ENCODE measurements at regions not wholly inside any gene's neighbourhood (a gene's known extent, or its start where the extent isn't known, plus 50 kb on each side); places are given as distances from the start of the nearest gene placed in this dataset.
"Not testable (repeated sequence)": the region's sequence is repeated elsewhere in the genome, so short reads cannot be mapped to it uniquely, and the experiment has no call there.

DNA sequence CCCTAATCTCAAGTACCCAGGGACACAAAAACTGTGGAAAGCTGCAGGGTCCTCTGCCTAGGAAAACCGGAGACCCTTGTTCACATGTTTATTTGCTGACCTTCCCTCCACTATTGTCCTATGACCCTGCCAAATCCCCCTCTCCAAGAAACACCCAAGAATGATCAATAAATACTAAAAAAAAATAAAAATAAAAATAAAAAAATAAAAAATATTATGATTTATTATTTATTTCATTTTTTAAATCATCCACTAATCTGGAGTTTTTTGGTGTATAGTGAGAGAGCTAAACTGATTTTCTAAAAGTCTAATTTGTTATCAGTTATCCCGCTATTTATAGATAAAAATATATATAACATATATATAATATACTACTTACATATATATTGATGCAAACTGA is 360.6 kb downstream of the ZBBX start:
- DNase-seq; H3K4me1 Mint-ChIP-seq (ENCODE audit: low read depth); H3K9me3 Mint-ChIP-seq; H3K27ac Mint-ChIP-seq; H3K4me3 Mint-ChIP-seq; H3K27me3 Mint-ChIP-seq (ENCODE audit: low read depth); ATAC-seq (replicated peaks in 1 of 2); H3K36me3 Mint-ChIP-seq (ENCODE audit: insufficient read depth in 2 of 2): not testable (repeated sequence)

DNA sequence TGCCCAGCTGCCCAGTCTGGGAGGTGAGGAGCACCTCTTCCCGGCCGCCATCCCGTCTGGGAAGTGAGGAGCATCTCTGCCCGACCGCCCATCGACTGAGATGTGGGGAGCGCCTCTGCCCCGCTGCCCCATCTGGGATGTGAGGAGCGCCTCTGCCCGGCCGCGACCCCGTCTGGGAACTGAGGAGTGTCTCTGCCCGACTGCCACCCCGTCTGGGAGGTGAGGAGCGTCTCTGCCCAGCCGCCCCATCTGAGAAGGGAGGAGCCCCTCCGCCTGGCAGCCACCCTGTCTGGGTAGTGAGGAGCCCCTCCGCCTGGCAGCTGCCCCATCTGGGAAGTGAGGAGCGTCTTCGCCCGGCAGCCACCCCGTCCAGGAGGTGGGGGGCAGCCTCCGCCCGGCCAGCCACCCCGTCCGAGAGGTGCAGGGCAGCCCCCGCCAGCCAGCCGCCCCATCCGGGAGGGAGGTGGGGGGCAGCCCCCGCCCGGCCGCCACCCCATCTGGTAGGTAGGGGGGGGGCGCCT is 361.4 kb downstream of the ZBBX start:
- not testable (repeated sequence) for H3K36me3 Mint-ChIP-seq (ENCODE audit: insufficient read depth in 2 of 2); H3K27me3 Mint-ChIP-seq (ENCODE audit: low read depth); H3K4me1 Mint-ChIP-seq (ENCODE audit: low read depth); H3K27ac Mint-ChIP-seq; ATAC-seq (replicated peaks in 1 of 2); H3K4me3 Mint-ChIP-seq; DNase-seq; H3K9me3 Mint-ChIP-seq

DNA sequence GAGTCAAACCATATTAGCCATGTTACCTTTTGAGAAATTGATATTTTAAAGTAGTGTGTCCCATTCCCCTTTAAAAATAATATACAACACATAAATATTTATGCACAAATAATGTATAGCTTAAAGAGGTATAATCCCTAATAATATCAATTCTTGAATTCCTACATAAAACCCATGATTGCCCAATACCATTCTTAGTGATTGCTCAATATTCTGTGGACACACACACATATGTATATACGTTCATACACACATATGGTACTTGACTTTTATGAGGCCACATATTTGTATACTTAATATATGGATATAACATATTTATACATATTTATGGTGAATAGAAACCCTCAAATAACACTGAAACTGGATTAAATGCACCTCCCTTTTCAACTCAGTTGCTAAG is 367.4 kb downstream of the ZBBX start:
- DNase-seq (no peak), ATAC-seq (replicated peaks in 1 of 2) (no peak)
- Mint-ChIP-seq H3K9me3 (peaks cover 8 to 9% of the 10 kb centered on the region in 2 donors), H3K4me3 (no peak overlapping the region), H3K27me3 (ENCODE audit: low read depth) (no peaks in the 10 kb centered on the region), H3K36me3 (ENCODE audit: insufficient read depth in 2 of 2) (no peaks in the 10 kb centered on the region), H3K27ac (no peak overlapping the region), H3K4me1 (ENCODE audit: low read depth) (no peaks in the 10 kb centered on the region)

DNA sequence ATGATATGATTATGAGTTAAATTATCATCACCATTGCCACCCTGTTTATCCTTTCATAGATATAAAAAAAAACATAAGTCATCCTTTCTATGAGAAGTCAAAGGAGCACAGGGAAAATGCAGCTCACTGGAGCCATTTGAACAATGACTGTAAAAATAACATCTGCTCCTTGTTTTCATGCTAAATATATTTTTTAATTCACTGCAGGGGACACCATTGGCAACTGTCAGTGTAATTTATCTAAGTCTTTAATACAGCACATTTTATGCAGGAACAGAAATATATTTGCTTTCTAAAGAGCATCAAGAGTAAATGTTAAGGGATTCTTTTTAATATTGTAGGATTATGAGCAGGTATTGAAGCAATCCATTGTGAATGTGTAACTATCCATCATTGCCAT is 371.3 kb downstream of the ZBBX start:
- ATAC-seq (replicated peaks in 1 of 2), result no peak
- H3K9me3 Mint-ChIP-seq, result peaks cover 5 to 11% of the 10 kb centered on the region in 2 donors
- DNase-seq, result no peak
- no peaks in the 10 kb centered on the region for H3K4me1 Mint-ChIP-seq (ENCODE audit: low read depth)
- H3K36me3 Mint-ChIP-seq (ENCODE audit: insufficient read depth in 2 of 2), result no peaks in the 10 kb centered on the region
- H3K27me3 Mint-ChIP-seq (ENCODE audit: low read depth), result no peaks in the 10 kb centered on the region
- H3K27ac Mint-ChIP-seq, result no peak overlapping the region
- no peak overlapping the region for H3K4me3 Mint-ChIP-seq

DNA sequence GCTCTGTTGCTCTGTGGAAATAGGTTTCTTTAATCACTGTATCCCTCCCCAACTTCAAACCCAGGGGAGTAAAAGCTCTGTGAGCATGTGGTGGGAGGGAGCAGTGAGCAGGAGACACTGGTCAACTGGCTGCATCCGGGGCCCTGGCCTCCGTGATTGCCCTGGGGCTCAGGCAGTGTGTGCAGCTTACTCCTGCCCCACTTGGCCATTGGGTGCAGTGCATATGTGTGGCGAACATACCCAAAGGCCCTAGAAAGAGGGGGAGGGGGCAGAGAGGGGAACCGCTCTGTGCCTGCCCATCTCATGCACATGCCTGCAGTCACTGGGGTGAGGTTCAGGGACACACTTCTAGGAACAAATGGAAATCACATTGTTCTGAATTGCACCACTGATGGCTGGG is 378.7 kb downstream of the ZBBX start:
- ATAC-seq (replicated peaks in 1 of 2) (no peak), DNase-seq (no peak)
- Mint-ChIP-seq H3K4me1 (ENCODE audit: low read depth) (no peaks in the 10 kb centered on the region), H3K27ac (no peak overlapping the region), H3K9me3 (peaks cover 6 to 8% of the 10 kb centered on the region in 2 donors), H3K27me3 (ENCODE audit: low read depth) (no peaks in the 10 kb centered on the region), H3K36me3 (ENCODE audit: insufficient read depth in 2 of 2) (peaks cover 0 to 3% of the 10 kb centered on the region in 2 donors), H3K4me3 (no peak overlapping the region)

DNA sequence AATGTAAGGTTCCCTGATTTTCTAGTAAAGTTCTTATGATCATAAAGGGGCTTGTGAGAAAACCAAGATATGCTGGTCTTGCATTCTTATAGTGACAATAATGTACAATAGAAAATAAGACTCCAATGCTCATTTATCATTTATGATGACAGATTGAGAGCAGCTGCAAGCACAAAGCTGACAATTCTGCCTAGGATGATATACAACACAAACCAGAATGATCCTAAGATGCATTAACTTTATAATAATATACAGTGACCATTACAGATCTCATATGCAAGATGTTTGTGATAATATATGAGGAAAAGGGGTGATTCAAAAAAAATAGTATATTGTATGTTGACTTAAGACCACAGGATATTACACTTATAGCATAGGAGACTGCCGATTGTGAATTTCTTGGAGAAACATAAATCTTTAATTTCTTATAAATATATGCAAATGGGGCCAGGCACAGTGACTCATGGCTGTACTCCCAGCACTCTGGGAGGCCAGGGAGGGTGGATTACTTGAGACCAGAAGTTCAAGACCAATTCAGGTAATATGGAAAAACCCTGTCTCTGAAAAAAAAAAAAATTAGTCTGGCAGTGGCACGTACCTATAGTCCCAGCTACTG is 387.0 kb downstream of the ZBBX start:
- Mint-ChIP-seq H3K36me3 (ENCODE audit: insufficient read depth in 2 of 2) (no peaks in the 10 kb centered on the region), H3K4me3 (no peak overlapping the region), H3K4me1 (ENCODE audit: low read depth) (no peaks in the 10 kb centered on the region), H3K27me3 (ENCODE audit: low read depth) (no peaks in the 10 kb centered on the region), H3K27ac (no peak overlapping the region), H3K9me3 (peaks cover 0 to 4% of the 10 kb centered on the region in 2 donors)
- DNase-seq, result no peak
- no peak for ATAC-seq (replicated peaks in 1 of 2)

DNA sequence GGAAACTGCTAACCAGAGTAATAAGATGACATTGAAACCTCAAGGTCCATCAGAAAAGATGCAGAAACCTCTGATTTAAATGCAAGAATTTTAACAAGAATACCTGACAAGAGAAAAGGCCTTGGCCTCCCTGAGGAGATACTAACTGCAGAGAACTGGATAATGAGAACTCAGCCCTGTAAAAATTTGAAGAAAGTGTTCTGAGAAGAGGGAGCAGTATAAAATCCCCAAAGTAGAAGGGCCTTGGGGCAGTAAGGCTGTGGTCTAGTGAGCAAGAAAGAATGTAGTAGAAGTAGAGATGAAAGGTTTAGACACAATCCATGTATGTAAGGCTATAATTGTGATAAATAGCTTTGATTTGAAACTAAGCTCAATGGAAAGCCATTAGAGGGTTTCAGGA is 394.1 kb downstream of the ZBBX start:
- no peaks in the 10 kb centered on the region for H3K4me1 Mint-ChIP-seq (ENCODE audit: low read depth)
- H3K27me3 Mint-ChIP-seq (ENCODE audit: low read depth), result no peaks in the 10 kb centered on the region
- H3K4me3 Mint-ChIP-seq, result no peak overlapping the region
- H3K36me3 Mint-ChIP-seq (ENCODE audit: insufficient read depth in 2 of 2), result no peaks in the 10 kb centered on the region
- ATAC-seq (replicated peaks in 1 of 2) (no peak), DNase-seq (no peak)
- no peak overlapping the region for H3K27ac Mint-ChIP-seq
- H3K9me3 Mint-ChIP-seq, result no peaks in the 10 kb centered on the region

DNA sequence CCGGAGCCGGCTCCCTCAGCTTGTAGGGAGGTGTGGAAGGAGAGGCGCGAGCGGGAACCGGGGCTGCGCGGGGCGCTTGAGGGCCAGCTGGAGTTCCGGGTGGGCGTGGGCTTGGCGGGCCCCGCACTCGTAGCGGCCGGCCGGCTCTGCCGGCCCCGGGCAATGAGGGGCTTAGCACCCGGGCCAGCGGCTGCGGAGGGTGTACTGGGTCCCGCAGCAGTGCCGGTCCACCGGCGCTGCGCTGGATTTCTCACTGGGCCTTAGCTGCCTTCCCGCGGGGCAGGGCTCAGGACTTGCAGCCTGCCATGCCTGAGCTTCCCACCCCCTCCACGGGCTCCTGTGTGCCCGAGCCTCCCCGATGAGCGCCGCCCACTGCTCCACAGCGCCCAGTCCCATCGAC is 404.3 kb downstream of the ZBBX start:
- ATAC-seq (replicated peaks in 1 of 2); H3K4me1 Mint-ChIP-seq (ENCODE audit: low read depth); H3K27me3 Mint-ChIP-seq (ENCODE audit: low read depth); H3K27ac Mint-ChIP-seq; H3K4me3 Mint-ChIP-seq; H3K36me3 Mint-ChIP-seq (ENCODE audit: insufficient read depth in 2 of 2); DNase-seq; H3K9me3 Mint-ChIP-seq: not testable (repeated sequence)

DNA sequence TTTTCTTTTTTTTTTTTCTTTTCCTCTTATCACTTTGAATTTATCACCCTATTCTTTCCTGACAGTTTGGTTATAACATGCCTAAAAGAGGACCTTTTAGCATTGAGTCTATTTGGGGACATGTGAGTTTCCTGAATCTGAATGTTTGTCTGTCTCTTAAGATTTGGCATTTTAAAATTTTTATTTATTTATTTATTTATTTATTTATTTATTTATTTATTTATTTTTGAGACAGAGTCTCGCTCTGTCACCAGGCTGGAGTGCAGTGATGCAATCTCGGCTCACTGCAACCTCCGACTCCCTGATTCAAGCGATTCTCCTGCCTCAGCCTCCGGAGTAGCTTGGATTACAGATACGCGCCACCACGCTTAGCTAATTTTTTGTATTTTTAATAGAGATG is 412.4 kb downstream of the ZBBX start:
- not testable (repeated sequence) for H3K27ac Mint-ChIP-seq; H3K36me3 Mint-ChIP-seq (ENCODE audit: insufficient read depth in 2 of 2); ATAC-seq (replicated peaks in 1 of 2); H3K27me3 Mint-ChIP-seq (ENCODE audit: low read depth); H3K4me1 Mint-ChIP-seq (ENCODE audit: low read depth); H3K4me3 Mint-ChIP-seq; DNase-seq
- peaks cover 4 to 14% of the 10 kb centered on the region in 2 donors for H3K9me3 Mint-ChIP-seq

DNA sequence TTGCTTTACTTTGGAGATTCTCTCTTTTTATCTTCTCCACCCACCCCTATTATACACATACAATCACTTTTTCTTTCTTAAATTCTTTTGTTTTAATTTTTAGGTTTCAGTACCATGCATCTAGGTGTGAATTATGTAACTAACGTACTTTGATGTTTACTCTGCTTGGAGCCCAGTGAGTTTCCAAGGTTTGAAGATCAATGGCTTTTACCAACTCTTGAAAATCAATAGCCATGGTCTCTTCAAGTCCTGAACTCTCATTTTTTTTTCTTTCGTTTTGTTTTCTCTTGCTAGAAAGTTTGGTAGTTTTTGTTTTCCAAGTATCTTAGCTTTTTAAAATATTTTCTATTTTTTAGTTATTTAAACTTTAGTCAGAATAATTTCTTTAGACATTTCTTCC is 417.2 kb downstream of the ZBBX start:
- H3K36me3 Mint-ChIP-seq (ENCODE audit: insufficient read depth in 2 of 2), result no peaks in the 10 kb centered on the region
- peaks cover 4 to 6% of the 10 kb centered on the region in 2 donors for H3K9me3 Mint-ChIP-seq
- no peak overlapping the region for H3K27ac Mint-ChIP-seq
- H3K4me1 Mint-ChIP-seq (ENCODE audit: low read depth), result no peaks in the 10 kb centered on the region
- no peak for DNase-seq
- no peak overlapping the region for H3K4me3 Mint-ChIP-seq
- no peak for ATAC-seq (replicated peaks in 1 of 2)
- no peaks in the 10 kb centered on the region for H3K27me3 Mint-ChIP-seq (ENCODE audit: low read depth)

DNA sequence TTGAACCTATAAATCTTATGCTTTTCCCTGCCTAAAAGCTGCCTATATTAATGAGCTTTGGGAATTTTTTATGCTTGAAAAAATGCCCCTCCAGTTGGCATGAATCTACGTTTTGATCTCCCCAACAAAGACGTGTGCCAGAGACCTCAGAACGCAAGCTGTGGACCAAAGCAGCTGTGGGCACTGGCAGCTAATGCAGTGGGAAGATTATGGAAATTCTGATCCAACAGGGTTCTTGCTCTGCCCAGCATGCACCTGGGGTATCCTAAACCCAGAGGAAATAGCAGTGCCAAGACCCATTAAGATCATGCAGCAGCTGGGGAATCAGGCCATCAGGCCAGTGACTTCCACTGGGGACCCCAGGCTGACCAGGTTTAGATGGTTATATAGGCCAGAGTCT is 423.0 kb downstream of the ZBBX start:
- H3K36me3 Mint-ChIP-seq (ENCODE audit: insufficient read depth in 2 of 2), result no peaks in the 10 kb centered on the region
- ATAC-seq (replicated peaks in 1 of 2) (no peak), DNase-seq (no peak)
- no peak overlapping the region for H3K4me3 Mint-ChIP-seq
- no peaks in the 10 kb centered on the region for H3K4me1 Mint-ChIP-seq (ENCODE audit: low read depth)
- H3K9me3 Mint-ChIP-seq, result peaks cover 5 to 14% of the 10 kb centered on the region in 2 donors
- H3K27ac Mint-ChIP-seq, result no peak overlapping the region
- no peaks in the 10 kb centered on the region for H3K27me3 Mint-ChIP-seq (ENCODE audit: low read depth)

DNA sequence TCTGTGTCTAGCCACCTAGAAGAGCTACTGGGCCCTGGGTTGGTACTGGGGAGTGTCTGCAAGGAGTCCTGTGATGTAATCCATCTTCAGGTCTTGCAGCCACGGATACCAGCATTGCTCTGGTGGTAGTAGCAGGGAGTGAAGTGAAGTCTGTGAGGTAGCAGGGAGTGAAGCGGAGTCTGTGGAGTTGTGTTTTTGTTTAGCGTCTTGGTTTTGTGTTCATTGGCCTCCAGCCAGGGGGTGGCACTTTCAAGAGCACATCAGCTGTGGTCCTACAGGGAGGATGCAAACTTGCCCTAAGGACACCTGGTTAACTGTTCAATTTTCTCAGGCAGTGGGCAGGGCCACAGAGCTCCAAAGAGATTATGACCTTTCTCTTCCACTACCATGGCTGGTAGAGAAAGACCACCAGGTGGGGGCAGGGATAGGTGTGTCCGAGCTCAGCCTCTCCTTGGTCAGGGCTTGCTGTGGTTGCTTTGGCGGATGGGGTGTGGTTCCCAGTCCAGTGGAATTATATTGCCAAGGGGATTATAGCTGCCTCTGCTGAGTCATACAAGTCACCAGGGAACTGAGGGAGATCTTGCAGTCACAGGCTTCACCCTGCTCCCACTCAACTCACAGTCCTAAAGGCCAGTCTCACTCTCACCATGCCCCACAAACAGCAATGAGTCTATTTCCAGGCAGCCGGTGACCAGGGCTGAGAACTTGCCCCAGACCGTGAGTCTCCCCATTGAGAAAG is 424.7 kb downstream of the ZBBX start:
- Mint-ChIP-seq H3K36me3 (ENCODE audit: insufficient read depth in 2 of 2) (no peaks in the 10 kb centered on the region), H3K4me3 (no peak overlapping the region), H3K4me1 (ENCODE audit: low read depth) (no peaks in the 10 kb centered on the region), H3K27ac (no peak overlapping the region), H3K27me3 (ENCODE audit: low read depth) (no peaks in the 10 kb centered on the region), H3K9me3 (peaks cover 6 to 14% of the 10 kb centered on the region in 2 donors)
- ATAC-seq (replicated peaks in 1 of 2) (no peak), DNase-seq (no peak)

DNA sequence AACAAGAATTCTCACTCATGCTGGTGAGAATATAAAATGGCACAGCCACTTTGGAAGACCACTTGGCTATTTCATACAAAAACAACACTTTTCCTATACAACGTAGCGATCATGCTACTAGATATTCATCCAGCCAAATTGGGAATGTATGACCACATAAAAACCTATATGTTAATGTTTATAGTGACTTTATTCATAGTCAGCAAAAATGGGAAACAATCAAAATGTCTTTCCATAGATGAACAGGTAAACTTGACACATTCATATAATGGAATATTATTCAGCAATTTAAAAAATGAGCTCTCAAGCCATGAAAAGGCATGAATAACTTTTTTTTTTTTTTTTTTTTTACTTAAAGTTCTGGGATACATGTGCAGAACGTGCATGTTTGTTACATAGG is 445.2 kb downstream of the ZBBX start:
- no peaks in the 10 kb centered on the region for H3K4me1 Mint-ChIP-seq (ENCODE audit: low read depth)
- ATAC-seq (replicated peaks in 1 of 2) (no peak), DNase-seq (no peak)
- peaks cover 2 to 10% of the 10 kb centered on the region in 2 donors for H3K9me3 Mint-ChIP-seq
- H3K27ac Mint-ChIP-seq, result no peak overlapping the region
- H3K36me3 Mint-ChIP-seq (ENCODE audit: insufficient read depth in 2 of 2), result no peaks in the 10 kb centered on the region
- no peak overlapping the region for H3K4me3 Mint-ChIP-seq
- H3K27me3 Mint-ChIP-seq (ENCODE audit: low read depth), result no peaks in the 10 kb centered on the region

DNA sequence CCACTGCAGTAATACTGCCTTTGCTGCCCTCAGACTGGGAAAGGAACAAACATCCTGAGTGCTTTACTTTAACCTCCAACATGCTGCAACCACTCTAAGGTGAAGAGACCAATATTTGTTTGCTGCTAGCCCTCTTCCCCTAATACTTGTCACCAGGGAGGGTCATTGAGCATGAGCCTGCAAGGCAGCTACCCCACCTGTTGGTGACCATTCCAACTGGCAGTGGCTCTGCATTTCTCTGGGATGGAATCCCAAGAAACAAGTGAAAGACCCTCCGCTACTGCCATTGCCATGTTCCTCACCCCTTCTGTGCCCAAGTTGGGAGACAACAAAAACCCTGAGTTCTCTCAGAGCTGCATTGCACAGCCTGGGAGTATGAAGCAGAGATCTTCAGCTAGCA is 462.7 kb downstream of the ZBBX start:
- no peak overlapping the region for H3K27ac Mint-ChIP-seq
- no peak overlapping the region for H3K4me3 Mint-ChIP-seq
- H3K4me1 Mint-ChIP-seq (ENCODE audit: low read depth), result no peaks in the 10 kb centered on the region
- ATAC-seq (replicated peaks in 1 of 2) (no peak), DNase-seq (no peak)
- no peaks in the 10 kb centered on the region for H3K27me3 Mint-ChIP-seq (ENCODE audit: low read depth)
- peaks cover 4 to 30% of the 10 kb centered on the region in 2 donors for H3K9me3 Mint-ChIP-seq
- H3K36me3 Mint-ChIP-seq (ENCODE audit: insufficient read depth in 2 of 2), result no peaks in the 10 kb centered on the region
